B cell (primary cell): ENCODE measurements at regions not wholly inside any gene's neighbourhood (a gene's known extent, or its start where the extent isn't known, plus 50 kb on each side); places are given as distances from the start of the nearest gene placed in this dataset.

Source experiments
- CTCF ChIP-seq: fragments of 200-600 bp; IDR thresholded peaks from one replicate; pipeline ENCODE4 v1.8.0; 2022; ENCODE audit warnings: antibody characterized with exemption, mild to moderate bottlenecking
- EZH2 ChIP-seq: IDR thresholded peaks from 2 replicates; pipeline ENCODE4 v1.6.1; 2012; ENCODE audit warnings: borderline replicate concordance, low read depth, mild to moderate bottlenecking, moderate library complexity, low read length; ENCODE audit not compliant: insufficient read depth, poor library complexity, severe bottlenecking

GRCh38 chr3:83873550-83873949 is 1085.2 kb upstream of the CADM2 start:
- TF ChIP-seq CTCF: no peak
- no peak for TF ChIP-seq EZH2
